Adrenal gland (tissue), 9 donors: ENCODE measurements at regions not wholly inside any gene's neighbourhood (a gene's known extent, or its start where the extent isn't known, plus 50 kb on each side); places are given as distances from the start of the nearest gene placed in this dataset.

Experiments
- DNase-seq, 7 donors: peaks; one replicate each; pipeline ENCODE4 v3.0.0-alpha.2; 2019 to 2020
- H3K27ac ChIP-seq, 5 donors: fragments of 200-600 bp; sonication (generic) in 4 of 5; 1 replicate in 3 of 5; 2 replicates in 2 of 5; pipeline versions ENCODE4 v1.5.1 to v1.8.0; 2016 to 2020; ENCODE audit warnings: mild to moderate bottlenecking in 1 of 5
- H3K27me3 ChIP-seq: fragments of 200-600 bp; 2 replicates; pipeline ENCODE4 v1.8.0; 2021
- H3K36me3 ChIP-seq, 2 donors: fragments of 200-600 bp; replicated peaks in 1 of 2; 1 replicate in 1 of 2; 2 replicates in 1 of 2; pipeline versions ENCODE4 v1.5.1 to v1.8.0; 2018 to 2022
- H3K4me1 ChIP-seq, 2 donors: fragments of 200-600 bp; replicated peaks in 1 of 2; 1 replicate in 1 of 2; 2 replicates in 1 of 2; pipeline versions ENCODE4 v1.5.1 to v1.8.0; 2018 to 2021
- H3K4me3 ChIP-seq, 4 donors: fragments of 200-600 bp; sonication (generic) in 3 of 4; one replicate each; pipeline ENCODE4 v1.5.1; 2016 to 2018
- H3K9me3 ChIP-seq, 3 donors: fragments of 200-600 bp; sonication (generic) in 1 of 3; replicated peaks in 1 of 3; 1 replicate in 2 of 3; 2 replicates in 1 of 3; pipeline versions ENCODE4 v1.5.1 to v1.8.0; 2016 to 2021
- CTCF ChIP-seq, 6 experiments: fragments of 450-650 bp in 4 of 6; fragments of 200-600 bp in 2 of 6; sonication (generic) in 1 of 6; IDR thresholded peaks; 1 replicate in 5 of 6; 2 replicates in 1 of 6; pipeline versions ENCODE4 v1.5.1 to v1.8.0; 2016 to 2021; ENCODE audit warnings: antibody characterized with exemption in 6 of 6, mild to moderate bottlenecking in 2 of 6, moderate library complexity in 1 of 6
- POLR2A ChIP-seq, 2 donors: fragments of 450-650 bp; IDR thresholded peaks; one replicate each; pipeline ENCODE4 v1.6.1; 2017; ENCODE audit warnings: antibody characterized with exemption in 2 of 2, mild to moderate bottlenecking in 2 of 2, moderate library complexity in 1 of 2
- WGBS, 4 donors: extraction: QIAGEN DNeasy Blood & Tissue Kit in 2 of 4; methylation state at CpG; one replicate each; pipeline versions ENCODE4 v1.1.5 to v1.1.7; 2013 to 2017; 5-methylcytosine and 5-hydroxymethylcytosine counted together
- intact Hi-C, 2 donors: fragments of 100-400 bp; cut with DNase I; formaldehyde crosslinking; loops; one replicate each; pipeline versions ENCODE4 v1.14.1 to v1.15.0; 2022 to 2023
- donor health status: healthy with polysubstance abuse.
- donor health status: Bipolar disorder and iron deficiency.
- donor health status: DM: yes; HTN: yes; CAD: no.
- donor health status: DM: no; HTN: no; CAD: no.
- donor health status: DM: no; HTN: no; CAD: no.

- no peak for DNase-seq
- Histone ChIP-seq H3K9me3 (no peaks in the 10 kb centered on the region), H3K27me3 (no peaks in the 10 kb centered on the region), H3K36me3 (no peaks in the 10 kb centered on the region), H3K4me3 (no peak overlapping the region), H3K4me1 (no peaks in the 10 kb centered on the region), H3K27ac (no peak overlapping the region)
- WGBS, 4 donors = 54 to 59% (median 57%) methylated on average over 6 of the region's 6 CpGs
- TF ChIP-seq POLR2A (IDR thresholded peaks at IDR 0.05) = no peak
- no peak for TF ChIP-seq CTCF (IDR thresholded peaks at IDR 0.05)
- intact Hi-C loops = no loop called here
These were observed 109.7 kb upstream of the UPP2 start for GRCh38 chr2:157991932-157992331.

GRCh38 chr2:157990173-157990572, 111.5 kb upstream of the UPP2 start:
- Histone ChIP-seq H3K36me3 (no peaks in the 10 kb centered on the region), H3K4me1 (no peaks in the 10 kb centered on the region), H3K4me3 (no peak overlapping the region), H3K27ac (no peak overlapping the region), H3K9me3 (no peaks in the 10 kb centered on the region), H3K27me3 (no peaks in the 10 kb centered on the region)
- DNase-seq = no peak
- WGBS, 4 donors = 29 to 38% (median 31%) methylated on average over 5 of the region's 5 CpGs
- no peak for TF ChIP-seq POLR2A (IDR thresholded peaks at IDR 0.05)
- TF ChIP-seq CTCF (IDR thresholded peaks at IDR 0.05) = no peak
- intact Hi-C loops = no loop called here

- no peaks in the 10 kb centered on the region for H3K9me3 ChIP-seq
- no peaks in the 10 kb centered on the region for H3K4me1 ChIP-seq
- H3K27me3 ChIP-seq = no peaks in the 10 kb centered on the region
- DNase-seq = no peak
- H3K4me3 ChIP-seq = no peak overlapping the region
- H3K27ac ChIP-seq = no peak overlapping the region
- TF ChIP-seq POLR2A (IDR thresholded peaks at IDR 0.05) (no peak), CTCF (IDR thresholded peaks at IDR 0.05) (no peak)
- 75 to 93% (median 83%) methylated on average over 5 of the region's 5 CpGs for WGBS, 4 donors
- no peaks in the 10 kb centered on the region for H3K36me3 ChIP-seq
- intact Hi-C loops = no loop called here
These were observed 112.4 kb upstream of the UPP2 start for GRCh38 chr2:157989227-157989626.

GRCh38 chr2:157986761-157987160, 110.6 kb upstream of the ACVR1 start:
- intact Hi-C loops = no loop called here
- no peaks in the 10 kb centered on the region for H3K4me1 ChIP-seq
- H3K27ac ChIP-seq = no peak overlapping the region
- no peaks in the 10 kb centered on the region for H3K36me3 ChIP-seq
- no peaks in the 10 kb centered on the region for H3K27me3 ChIP-seq
- TF ChIP-seq POLR2A (IDR thresholded peaks at IDR 0.05) (no peak), CTCF (IDR thresholded peaks at IDR 0.05) (no peak)
- H3K4me3 ChIP-seq = no peak overlapping the region
- H3K9me3 ChIP-seq = no peaks in the 10 kb centered on the region
- no peak for DNase-seq
